Lower leg skin (tissue), 4 donors: ENCODE measurements at regions not wholly inside any gene's neighbourhood (a gene's known extent, or its start where the extent isn't known, plus 50 kb on each side); places are given as distances from the start of the nearest gene placed in this dataset.

Source experiments
- DNase-seq, 2 donors: peaks; one replicate each; pipeline ENCODE4 v3.0.0-alpha.2; 2019; ENCODE audit warnings: low spot score in 2 of 2
- H3K4me3 ChIP-seq: fragments of 200-600 bp; sonication (generic); 2 replicates; pipeline ENCODE4 v1.5.1; 2017; ENCODE audit warnings: mild to moderate bottlenecking, low read depth; ENCODE audit not compliant: poor library complexity, severe bottlenecking
- CTCF ChIP-seq, 3 donors: fragments of 450-650 bp; IDR thresholded peaks; one replicate each; pipeline ENCODE4 v1.5.1; 2016; ENCODE audit warnings: antibody characterized with exemption in 3 of 3, mild to moderate bottlenecking in 3 of 3, moderate library complexity in 2 of 3
- POLR2A ChIP-seq, 2 donors: fragments of 450-650 bp; IDR thresholded peaks; one replicate each; pipeline ENCODE4 v1.6.1; 2016 to 2017; ENCODE audit warnings: antibody characterized with exemption in 2 of 2, mild to moderate bottlenecking in 1 of 2, moderate library complexity in 1 of 2
- WGBS, 2 donors: methylation state at CpG; one replicate each; pipeline ENCODE4 v1.1.5; 2018; 5-methylcytosine and 5-hydroxymethylcytosine counted together
- intact Hi-C: fragments of 100-400 bp; cut with DNase I; formaldehyde crosslinking; loops from one replicate; pipeline ENCODE4 v1.15.0; 2023; ENCODE audit warnings: low total_unique reads

- DNase-seq = no peak
- intact Hi-C loops = no loop called here
- no peak for TF ChIP-seq POLR2A (IDR thresholded peaks at IDR 0.05)
- no peak for TF ChIP-seq CTCF (IDR thresholded peaks at IDR 0.05)
- no peak overlapping the region for H3K4me3 ChIP-seq
- WGBS, 2 donors = 73 to 80% methylated on average over 7 of the region's 7 CpGs
Measured at GRCh38 chr1:166579557-166580501, 259.4 kb upstream of the POGK start.

GRCh38 chr1:166588741-166589140, 250.5 kb upstream of the POGK start:
- DNase-seq = no peak
- no peak overlapping the region for H3K4me3 ChIP-seq
- TF ChIP-seq CTCF (IDR thresholded peaks at IDR 0.05) = no peak
- TF ChIP-seq POLR2A (IDR thresholded peaks at IDR 0.05) = no peak
- WGBS, 2 donors = 85% methylated on average over 6 of the region's 6 CpGs
- intact Hi-C loops = loop anchor here (5.0 kb wide), 1 partner anchor 156 kb away; no protein-coding TSS in a partner anchor

GRCh38 chr1:166590161-166590560, 249.1 kb upstream of the POGK start:
- 93 to 98% methylated on average over 2 of the region's 2 CpGs for WGBS, 2 donors
- TF ChIP-seq POLR2A (IDR thresholded peaks at IDR 0.05) (no peak), CTCF (IDR thresholded peaks at IDR 0.05) (no peak)
- DNase-seq = no peak
- H3K4me3 ChIP-seq = no peak overlapping the region
- intact Hi-C loops = no loop called here

GRCh38 chr1:166594646-166595045, 244.6 kb upstream of the POGK start:
- WGBS, 2 donors = 83 to 97% methylated on average over 3 of the region's 3 CpGs
- TF ChIP-seq CTCF (IDR thresholded peaks at IDR 0.05) = no peak
- TF ChIP-seq POLR2A (IDR thresholded peaks at IDR 0.05) = no peak
- no peak for DNase-seq
- H3K4me3 ChIP-seq = no peak overlapping the region
- intact Hi-C loops = no loop called here

GRCh38 chr1:166597516-166597915, 241.8 kb upstream of the POGK start:
- intact Hi-C loops = no loop called here
- no peak overlapping the region for H3K4me3 ChIP-seq
- DNase-seq = no peak
- TF ChIP-seq POLR2A (IDR thresholded peaks at IDR 0.05) = no peak
- no peak for TF ChIP-seq CTCF (IDR thresholded peaks at IDR 0.05)
